ENCODE measurements at regions not wholly inside any gene's neighbourhood (a gene's known extent, or its start where the extent isn't known, plus 50 kb on each side); places are given as distances from the start of the nearest gene placed in this dataset.

- DNase-seq: no peak
Observed at GRCh38 chr10:21166557-21167287, 269.6 kb upstream of the NEBL start.

GRCh38 chr10:21165489-21165888 lies 268.4 kb upstream of the NEBL start:
- no peak for DNase-seq

GRCh38 chr10:21164687-21165086 lies 267.6 kb upstream of the NEBL start:
- DNase-seq: no peak

GRCh38 chr10:21162948-21163347 lies 265.8 kb upstream of the NEBL start:
- DNase-seq: no peak

GRCh38 chr10:21161647-21162046 lies 264.5 kb upstream of the NEBL start:
- DNase-seq: no peak

GRCh38 chr10:21161090-21161625 lies 264.0 kb upstream of the NEBL start:
- no peak for DNase-seq

- DNase-seq: no peak
Observed at GRCh38 chr10:21160116-21160515, 263.0 kb upstream of the NEBL start.

- no peak for DNase-seq
Observed at GRCh38 chr10:21159669-21160068, 262.6 kb upstream of the NEBL start.

GRCh38 chr10:21158301-21158700 lies 261.2 kb upstream of the NEBL start:
- DNase-seq: no peak

- DNase-seq: no peak
Observed at GRCh38 chr10:21157664-21158063, 260.6 kb upstream of the NEBL start.

- DNase-seq: no peak
Observed at GRCh38 chr10:21150166-21150565, 253.1 kb upstream of the NEBL start.

- no peak for DNase-seq
Observed at GRCh38 chr10:21146436-21146789, 249.3 kb upstream of the NEBL start.

- no peak for DNase-seq
Observed at GRCh38 chr10:21145751-21146435, 248.8 kb upstream of the NEBL start.

- no peak for DNase-seq
Observed at GRCh38 chr10:21144047-21144446, 246.9 kb upstream of the NEBL start.

GRCh38 chr10:21141946-21142492 lies 244.9 kb upstream of the NEBL start:
- DNase-seq: no peak

- DNase-seq: no peak
Observed at GRCh38 chr10:21138769-21139340, 241.7 kb upstream of the NEBL start.

GRCh38 chr10:21135023-21135931 lies 238.2 kb upstream of the NEBL start:
- DNase-seq: no peak

GRCh38 chr10:21134645-21135022 lies 237.5 kb upstream of the NEBL start:
- DNase-seq: no peak

GRCh38 chr10:21130683-21131442 lies 233.8 kb upstream of the NEBL start:
- no peak for DNase-seq

- no peak for DNase-seq
Observed at GRCh38 chr10:21130108-21130507, 233.0 kb upstream of the NEBL start.

GRCh38 chr10:21125471-21126228 lies 228.5 kb upstream of the NEBL start:
- DNase-seq: no peak

Measured in activated CD8-positive, alpha-beta memory T cell treated with anti-CD3 and anti-CD28 coated beads, Interleukin-2, amount 50 U/mL, for 48 hours (primary cell).